HEK293 (cell line): ENCODE measurements at regions not wholly inside any gene's neighbourhood (a gene's known extent, or its start where the extent isn't known, plus 50 kb on each side); places are given as distances from the start of the nearest gene placed in this dataset.

Experiments
- CTCF ChIP-seq: fragments of 450-650 bp; formaldehyde crosslinking; IDR thresholded peaks from 2 replicates; pipeline ENCODE4 v1.5.1; 2016; ENCODE audit warnings: missing biosample characterization, missing genetic modification characterization
- HOXA7 ChIP-seq: sonication (generic); formaldehyde crosslinking; IDR thresholded peaks from 2 replicates; pipeline ENCODE4 v1.8.1; 2022; ENCODE audit warnings: missing genetic modification reagents, borderline replicate concordance
- KLF16 ChIP-seq: fragments of 450-650 bp; formaldehyde crosslinking; IDR thresholded peaks from 2 replicates; pipeline ENCODE4 v1.5.1; 2017; ENCODE audit warnings: missing biosample characterization, missing genetic modification characterization
- REPIN1 ChIP-seq: fragments of 450-650 bp; formaldehyde crosslinking; IDR thresholded peaks from 2 replicates; pipeline ENCODE4 v1.5.1; 2017; ENCODE audit warnings: missing biosample characterization, missing genetic modification characterization, low read depth
- ZNF133 ChIP-seq: fragments of 450-650 bp; formaldehyde crosslinking; IDR thresholded peaks from 2 replicates; pipeline ENCODE4 v1.5.1; 2016; ENCODE audit warnings: missing biosample characterization, missing genetic modification characterization
- ZNF202 ChIP-seq: fragments of 450-650 bp; formaldehyde crosslinking; IDR thresholded peaks from 2 replicates; pipeline ENCODE4 v1.5.1; 2016; ENCODE audit warnings: missing biosample characterization, missing genetic modification characterization, borderline replicate concordance
- ZNF24 ChIP-seq: fragments of 450-650 bp; formaldehyde crosslinking; IDR thresholded peaks from 2 replicates; pipeline ENCODE4 v1.5.1; 2016; ENCODE audit warnings: missing biosample characterization, missing genetic modification characterization
- ZNF274 ChIP-seq, 2 experiments: fragments of 200-500 bp in 1 of 2; fragments of 450-650 bp in 1 of 2; sonication (Bioruptor generic) in 1 of 2; formaldehyde crosslinking in 1 of 2; IDR thresholded peaks; 2 replicates each; pipeline versions ENCODE4 v1.5.1 to v1.6.1; 2014 to 2016; ENCODE audit warnings: borderline replicate concordance in 1 of 2, inconsistent platforms in 1 of 2, low read length in 1 of 2, missing biosample characterization in 1 of 2, missing genetic modification characterization in 1 of 2
- ZNF777 ChIP-seq: fragments of 450-650 bp; formaldehyde crosslinking; IDR thresholded peaks from 2 replicates; pipeline ENCODE4 v1.5.1; 2017; ENCODE audit warnings: missing biosample characterization, missing genetic modification characterization, borderline replicate concordance
- TF ChIP-seq, protein P1 (sequence below): fragments of 450-650 bp; formaldehyde crosslinking; IDR thresholded peaks from 2 replicates; pipeline ENCODE4 v1.5.1; 2016; ENCODE audit warnings: missing biosample characterization, missing genetic modification characterization, low read depth

- TF ChIP-seq, protein P1, sequence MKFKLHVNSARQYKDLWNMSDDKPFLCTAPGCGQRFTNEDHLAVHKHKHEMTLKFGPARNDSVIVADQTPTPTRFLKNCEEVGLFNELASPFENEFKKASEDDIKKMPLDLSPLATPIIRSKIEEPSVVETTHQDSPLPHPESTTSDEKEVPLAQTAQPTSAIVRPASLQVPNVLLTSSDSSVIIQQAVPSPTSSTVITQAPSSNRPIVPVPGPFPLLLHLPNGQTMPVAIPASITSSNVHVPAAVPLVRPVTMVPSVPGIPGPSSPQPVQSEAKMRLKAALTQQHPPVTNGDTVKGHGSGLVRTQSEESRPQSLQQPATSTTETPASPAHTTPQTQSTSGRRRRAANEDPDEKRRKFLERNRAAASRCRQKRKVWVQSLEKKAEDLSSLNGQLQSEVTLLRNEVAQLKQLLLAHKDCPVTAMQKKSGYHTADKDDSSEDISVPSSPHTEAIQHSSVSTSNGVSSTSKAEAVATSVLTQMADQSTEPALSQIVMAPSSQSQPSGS (tag by site-specific recombination) = no peak
- TF ChIP-seq HOXA7 (CRISPR knock-in tag) (no peak), CTCF (no peak), REPIN1 (no peak), ZNF777 (tag by site-specific recombination) (no peak), ZNF24 (tag by site-specific recombination) (no peak), ZNF274 (IDR thresholded peaks at IDR 0.05; ENCODE audit: low read length) (no peak), ZNF274 (tag by site-specific recombination; IDR thresholded peaks at IDR 0.05; ENCODE audit: borderline replicate concordance) (no peak), ZNF133 (tag by site-specific recombination) (no peak), KLF16 (no peak), ZNF202 (tag by site-specific recombination) (no peak)
Observed at GRCh38 chr11:112765337-112765736, 195.9 kb upstream of the NCAM1 start.
